ENCODE measurements at regions not wholly inside any gene's neighbourhood (a gene's known extent, or its start where the extent isn't known, plus 50 kb on each side); places are given as distances from the start of the nearest gene placed in this dataset.

DNA sequence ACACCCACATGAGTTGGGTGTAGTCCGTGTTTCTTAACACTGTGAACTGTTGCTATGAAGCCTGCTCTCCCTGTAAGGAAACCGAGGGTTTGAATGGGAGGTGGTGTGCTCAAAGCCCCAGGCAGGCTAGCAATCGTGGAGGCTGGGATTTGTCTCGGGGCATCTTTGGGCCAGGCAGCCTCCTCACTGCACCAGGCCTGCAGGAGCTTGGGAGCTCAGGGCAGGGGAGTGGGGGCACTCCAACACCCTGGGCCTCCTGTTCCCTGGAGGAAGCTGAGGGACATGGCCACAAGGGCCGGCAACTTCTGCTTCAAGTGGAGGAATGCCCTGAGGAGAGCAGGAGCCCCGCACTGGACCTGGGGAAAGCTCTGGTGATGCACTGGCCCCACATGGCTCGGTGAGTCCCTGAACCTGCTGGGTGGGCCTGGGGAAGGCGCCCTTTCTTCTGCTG lies 164.7 kb upstream of the B3GAT1 start:
- H3K36me3 Mint-ChIP-seq: no peaks in the 10 kb centered on the region
- H3K4me1 Mint-ChIP-seq (ENCODE audit: low read depth in 2 of 2): peaks cover 10 to 13% of the 10 kb centered on the region in 2 donors
- H3K27me3 Mint-ChIP-seq: peaks cover 0 to 16% of the 10 kb centered on the region in 2 donors
- DNase-seq (ENCODE audit: low spot score): no peak
- ATAC-seq: no peak
- no peak overlapping the region for H3K27ac Mint-ChIP-seq
- H3K4me3 Mint-ChIP-seq: no peak overlapping the region
- H3K9me3 Mint-ChIP-seq: no peaks in the 10 kb centered on the region

DNA sequence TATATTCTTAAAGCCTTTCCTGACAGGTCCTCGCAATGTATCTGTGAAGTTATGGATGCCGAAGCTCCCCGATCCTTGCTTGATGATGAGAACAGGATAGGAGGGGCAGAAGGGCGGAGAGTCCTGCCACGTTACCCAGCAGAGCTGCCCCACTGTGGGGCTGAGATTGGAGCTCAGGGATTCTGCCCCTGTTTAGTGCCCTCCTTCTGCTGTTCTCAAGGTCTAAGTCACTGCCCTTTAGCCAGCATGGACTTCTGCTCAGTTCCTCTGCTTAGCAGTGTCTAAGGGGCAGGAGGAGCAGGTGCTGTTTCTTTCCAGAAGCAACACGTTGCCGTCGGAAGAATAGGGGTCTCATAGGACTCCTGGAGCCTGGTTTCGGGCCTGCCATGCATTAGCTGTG lies 164.2 kb upstream of the B3GAT1 start:
- H3K9me3 Mint-ChIP-seq: no peaks in the 10 kb centered on the region
- no peaks in the 10 kb centered on the region for H3K36me3 Mint-ChIP-seq
- ATAC-seq: no peak
- H3K27me3 Mint-ChIP-seq: peaks cover 0 to 14% of the 10 kb centered on the region in 2 donors
- DNase-seq (ENCODE audit: low spot score): no peak
- H3K4me3 Mint-ChIP-seq: no peak overlapping the region
- H3K4me1 Mint-ChIP-seq (ENCODE audit: low read depth in 2 of 2): peaks cover 7 to 9% of the 10 kb centered on the region in 2 donors
- no peak overlapping the region for H3K27ac Mint-ChIP-seq

DNA sequence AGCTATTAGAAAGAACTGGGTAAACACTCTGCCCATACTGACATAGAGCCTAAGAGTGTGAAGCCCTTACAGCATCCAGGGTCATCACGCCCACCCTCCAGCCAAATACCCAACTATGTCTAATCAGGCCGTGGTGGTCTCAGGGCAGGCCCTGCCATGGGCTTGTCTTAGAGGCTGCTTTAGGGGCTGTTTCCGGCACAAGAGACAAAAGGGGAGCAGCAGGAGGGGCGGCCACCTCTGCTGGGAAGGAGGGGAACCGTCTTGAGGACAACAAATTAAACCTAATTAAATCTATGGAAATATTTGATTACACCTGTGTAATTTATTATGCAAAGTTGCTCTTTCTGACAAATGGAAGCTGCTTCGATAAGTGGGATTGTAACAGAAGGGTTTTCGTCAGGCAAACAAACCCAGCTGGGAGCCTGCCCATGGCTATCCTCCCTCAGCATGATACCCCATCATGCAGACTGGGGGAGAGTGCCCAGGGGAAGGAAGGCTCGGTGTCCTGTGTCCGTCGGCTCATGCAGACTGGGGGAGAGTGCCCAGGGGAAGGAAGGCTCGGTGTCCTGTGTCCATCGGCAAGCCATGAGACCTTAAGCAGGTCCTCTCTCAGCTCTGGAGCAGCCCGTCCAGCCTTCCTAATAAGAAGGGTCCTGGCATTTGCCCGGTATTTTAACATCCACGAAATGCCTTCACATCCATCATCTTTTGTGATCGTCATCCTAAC lies 163.6 kb upstream of the B3GAT1 start:
- Mint-ChIP-seq H3K36me3 (no peaks in the 10 kb centered on the region), H3K9me3 (no peaks in the 10 kb centered on the region), H3K27ac (no peak overlapping the region), H3K27me3 (peaks cover 0 to 13% of the 10 kb centered on the region in 2 donors), H3K4me1 (ENCODE audit: low read depth in 2 of 2) (peaks cover 3 to 5% of the 10 kb centered on the region in 2 donors), H3K4me3 (no peak overlapping the region)
- DNase-seq (ENCODE audit: low spot score): no peak
- no peak for ATAC-seq

DNA sequence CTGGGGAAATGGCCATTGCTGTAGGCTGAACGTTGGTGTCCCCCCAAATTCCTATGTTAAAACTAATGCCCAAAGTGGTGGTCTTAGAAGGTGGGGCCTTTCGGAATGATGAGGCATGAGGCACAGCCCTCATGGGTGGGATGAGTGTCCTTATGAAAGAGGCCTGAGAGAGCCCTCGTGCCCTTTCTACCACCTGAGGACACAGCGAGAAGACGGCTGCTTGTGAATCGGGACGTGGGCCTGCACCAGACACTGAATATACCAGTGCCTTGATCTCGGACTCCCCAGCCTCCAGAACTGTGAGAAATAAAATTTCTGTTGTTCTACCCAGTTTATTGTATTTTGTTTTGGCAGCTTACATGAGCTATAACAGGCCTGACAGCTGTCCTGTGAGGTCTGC lies 162.9 kb upstream of the B3GAT1 start:
- no peak for ATAC-seq
- no peaks in the 10 kb centered on the region for H3K9me3 Mint-ChIP-seq
- no peak overlapping the region for H3K27ac Mint-ChIP-seq
- H3K36me3 Mint-ChIP-seq: no peaks in the 10 kb centered on the region
- peaks cover 3 to 10% of the 10 kb centered on the region in 2 donors for H3K27me3 Mint-ChIP-seq
- DNase-seq (ENCODE audit: low spot score): no peak
- H3K4me1 Mint-ChIP-seq (ENCODE audit: low read depth in 2 of 2): peaks cover under 1 to 2% of the 10 kb centered on the region in 2 donors
- H3K4me3 Mint-ChIP-seq: no peak overlapping the region

DNA sequence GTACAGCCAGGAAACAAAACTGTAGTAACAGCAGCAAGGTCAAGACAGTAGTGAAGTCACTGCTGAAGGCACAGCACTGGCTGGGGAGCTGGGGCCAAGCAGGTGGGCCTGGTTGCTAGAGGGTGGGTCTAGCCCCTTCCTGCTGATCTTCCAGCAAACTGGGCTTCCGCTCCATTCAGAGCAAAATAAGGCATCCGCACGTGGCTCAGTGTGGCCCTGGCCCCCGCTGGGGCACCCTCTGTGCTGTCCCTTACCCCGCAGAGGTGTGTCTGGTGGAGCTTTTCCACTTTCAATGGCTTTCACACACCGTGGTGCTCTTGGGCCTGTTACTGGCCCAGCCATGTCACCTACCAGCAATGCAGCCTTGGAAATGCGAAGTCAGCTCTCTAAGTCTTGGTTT lies 162.4 kb upstream of the B3GAT1 start:
- Mint-ChIP-seq H3K27ac (no peak overlapping the region), H3K27me3 (peaks cover 8 to 9% of the 10 kb centered on the region in 2 donors)
- no peak for DNase-seq (ENCODE audit: low spot score)

DNA sequence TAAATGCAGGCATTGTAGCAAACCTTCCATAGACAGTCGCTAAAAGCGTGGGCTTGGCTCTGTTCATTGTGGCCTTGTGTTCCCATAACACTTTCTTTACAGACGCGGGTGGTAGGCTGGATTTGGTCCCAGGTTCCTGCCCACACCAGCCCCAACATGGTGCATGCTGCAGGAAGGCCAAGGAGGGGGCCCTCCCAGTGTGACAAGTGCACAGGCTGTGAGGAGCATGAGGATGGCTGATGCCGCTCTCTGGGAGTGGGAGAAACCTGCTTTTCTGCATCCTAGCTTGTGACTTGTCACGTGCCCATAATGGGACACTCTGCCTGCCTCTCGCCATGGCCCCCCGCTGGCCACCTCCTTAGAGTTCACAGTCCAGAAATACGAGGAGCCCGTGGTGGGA lies 161.8 kb upstream of the B3GAT1 start:
- Mint-ChIP-seq H3K27ac (no peak overlapping the region), H3K36me3 (no peaks in the 10 kb centered on the region), H3K27me3 (peaks cover 9 to 13% of the 10 kb centered on the region in 2 donors), H3K9me3 (no peaks in the 10 kb centered on the region), H3K4me3 (no peak overlapping the region), H3K4me1 (ENCODE audit: low read depth in 2 of 2) (no peaks in the 10 kb centered on the region)
- no peak for ATAC-seq
- no peak for DNase-seq (ENCODE audit: low spot score)

More for the DNA sequence above, 162.4 kb upstream of the B3GAT1 start:
- Mint-ChIP-seq H3K4me3 (no peak overlapping the region), H3K9me3 (no peaks in the 10 kb centered on the region), H3K36me3 (no peaks in the 10 kb centered on the region), H3K4me1 (ENCODE audit: low read depth in 2 of 2) (no peaks in the 10 kb centered on the region)
- ATAC-seq: no peak

DNA sequence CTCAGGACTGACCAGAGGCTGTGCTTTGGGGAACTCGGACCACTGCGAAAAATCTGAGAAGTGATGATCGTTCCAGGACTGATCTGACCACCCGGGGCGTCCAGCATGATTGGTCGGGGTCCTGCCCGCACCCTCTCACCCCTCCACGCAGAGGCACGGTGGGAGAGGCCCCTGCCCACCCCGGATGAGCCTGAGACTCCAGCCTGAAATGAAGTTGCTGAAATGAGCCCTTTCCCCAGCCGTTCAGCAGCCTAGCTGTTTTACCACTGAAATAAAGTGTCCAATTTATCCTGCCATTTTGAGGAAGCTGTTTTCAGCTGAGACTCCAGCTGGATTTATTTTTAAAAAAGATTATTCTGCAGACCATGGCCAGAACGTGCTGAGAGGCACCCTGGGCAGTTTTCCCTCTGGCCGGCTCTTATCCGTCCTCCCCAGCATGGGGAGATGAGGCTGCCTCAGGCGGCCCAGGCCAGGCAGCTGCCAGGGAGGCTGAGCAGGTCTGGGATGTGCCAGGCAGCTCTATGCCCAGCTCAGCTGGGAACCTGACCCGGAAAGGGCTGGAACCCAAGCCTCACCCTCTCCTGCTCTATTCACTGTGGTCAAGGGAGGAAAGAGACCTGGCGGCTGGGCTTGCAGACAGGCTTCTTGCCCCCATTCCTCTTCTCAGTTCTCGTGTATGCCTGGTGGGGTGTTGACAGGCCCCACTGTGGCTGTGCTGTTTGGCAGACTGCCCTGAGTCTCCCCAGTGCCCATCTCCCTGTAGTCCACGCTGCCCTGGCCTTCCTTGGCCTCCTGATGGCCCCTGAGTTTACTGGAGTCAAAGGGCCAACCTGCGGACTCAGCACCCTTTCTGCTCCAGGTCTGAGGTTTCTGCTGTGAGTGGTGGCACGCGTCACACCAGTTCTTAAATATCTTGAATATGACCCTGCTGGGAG lies 161.0 kb upstream of the B3GAT1 start:
- Mint-ChIP-seq H3K4me1 (ENCODE audit: low read depth in 2 of 2) (no peaks in the 10 kb centered on the region), H3K27me3 (peaks cover 10 to 20% of the 10 kb centered on the region in 2 donors), H3K4me3 (no peak overlapping the region), H3K36me3 (no peaks in the 10 kb centered on the region), H3K9me3 (no peaks in the 10 kb centered on the region), H3K27ac (no peak overlapping the region)
- DNase-seq (ENCODE audit: low spot score) (no peak), ATAC-seq (peak in 1 of 2 donors; percentile 29)

DNA sequence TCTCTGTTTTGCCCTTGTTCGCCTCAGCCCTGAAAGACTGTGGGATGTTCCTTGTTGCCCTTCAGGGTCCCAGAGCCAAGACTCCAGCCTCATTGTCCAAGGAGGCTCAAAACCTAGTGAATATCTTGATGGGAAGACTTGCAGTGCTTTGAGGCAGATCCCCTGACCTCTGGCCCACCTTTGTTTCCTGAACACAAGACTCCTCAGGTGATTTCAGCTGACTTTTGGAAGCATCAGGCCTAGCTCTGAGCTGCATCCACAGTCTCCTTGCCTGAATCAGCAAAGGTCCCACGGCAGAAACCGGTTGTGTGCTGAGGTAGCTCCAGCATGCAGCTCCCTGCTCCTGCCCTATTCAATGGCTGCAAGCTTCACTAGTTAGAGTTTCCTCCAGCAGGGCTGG lies 159.3 kb upstream of the B3GAT1 start:
- DNase-seq (ENCODE audit: low spot score): no peak
- H3K27me3 Mint-ChIP-seq: peaks cover 6 to 21% of the 10 kb centered on the region in 2 donors
- no peaks in the 10 kb centered on the region for H3K9me3 Mint-ChIP-seq
- no peaks in the 10 kb centered on the region for H3K4me1 Mint-ChIP-seq (ENCODE audit: low read depth in 2 of 2)
- H3K36me3 Mint-ChIP-seq: no peaks in the 10 kb centered on the region
- no peak for ATAC-seq
- H3K4me3 Mint-ChIP-seq: no peak overlapping the region
- no peak overlapping the region for H3K27ac Mint-ChIP-seq

DNA sequence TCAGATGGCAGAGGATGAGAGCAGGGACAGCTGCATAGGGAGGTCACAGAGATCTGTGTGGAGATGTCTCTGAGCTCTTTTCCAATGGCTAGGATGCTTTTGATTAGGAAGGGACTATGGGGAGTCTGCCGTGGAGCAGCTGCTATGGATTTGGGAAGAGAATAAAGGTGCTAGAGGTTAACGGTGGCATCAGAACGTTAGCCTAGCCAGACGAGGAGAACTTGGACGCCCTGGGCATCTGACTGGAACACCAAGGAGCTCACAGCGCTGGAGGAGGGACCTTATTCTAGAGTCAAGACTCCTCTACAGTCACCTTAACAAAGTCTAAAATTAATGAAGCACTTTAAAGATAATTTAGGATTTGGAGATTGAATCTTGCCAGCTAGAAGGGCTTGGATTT lies 157.2 kb upstream of the B3GAT1 start:
- H3K27ac Mint-ChIP-seq: no peak overlapping the region
- ATAC-seq: no peak
- H3K4me3 Mint-ChIP-seq: no peak overlapping the region
- H3K36me3 Mint-ChIP-seq: no peaks in the 10 kb centered on the region
- H3K27me3 Mint-ChIP-seq: peaks cover 6 to 21% of the 10 kb centered on the region in 2 donors
- H3K4me1 Mint-ChIP-seq (ENCODE audit: low read depth in 2 of 2): no peaks in the 10 kb centered on the region
- no peak for DNase-seq (ENCODE audit: low spot score)
- no peaks in the 10 kb centered on the region for H3K9me3 Mint-ChIP-seq

DNA sequence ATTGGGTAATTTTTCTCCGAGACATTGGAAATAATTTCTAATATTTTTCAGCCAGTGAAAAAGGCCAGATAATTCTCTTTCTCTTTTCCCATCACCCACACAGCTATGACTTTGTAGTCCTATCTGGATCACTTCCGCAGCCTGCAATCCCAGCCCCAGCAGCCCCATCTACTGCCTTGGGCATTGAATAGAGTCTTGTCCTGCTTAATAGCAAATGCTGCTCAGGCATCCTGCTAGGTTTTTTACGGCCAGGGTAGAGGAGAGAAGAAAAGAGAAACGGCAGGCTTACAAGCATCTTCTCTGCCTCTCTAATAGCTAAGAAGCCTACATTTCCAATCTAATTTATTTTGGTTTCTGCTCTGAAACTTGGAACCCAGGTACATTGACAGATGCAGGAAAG lies 154.3 kb upstream of the B3GAT1 start:
- H3K4me3 Mint-ChIP-seq: no peak overlapping the region
- DNase-seq (ENCODE audit: low spot score) (no peak), ATAC-seq (no peak)
- no peak overlapping the region for H3K27ac Mint-ChIP-seq
- H3K36me3 Mint-ChIP-seq: no peaks in the 10 kb centered on the region
- H3K27me3 Mint-ChIP-seq: peaks cover 6 to 21% of the 10 kb centered on the region in 2 donors
- H3K4me1 Mint-ChIP-seq (ENCODE audit: low read depth in 2 of 2): no peaks in the 10 kb centered on the region
- no peaks in the 10 kb centered on the region for H3K9me3 Mint-ChIP-seq

DNA sequence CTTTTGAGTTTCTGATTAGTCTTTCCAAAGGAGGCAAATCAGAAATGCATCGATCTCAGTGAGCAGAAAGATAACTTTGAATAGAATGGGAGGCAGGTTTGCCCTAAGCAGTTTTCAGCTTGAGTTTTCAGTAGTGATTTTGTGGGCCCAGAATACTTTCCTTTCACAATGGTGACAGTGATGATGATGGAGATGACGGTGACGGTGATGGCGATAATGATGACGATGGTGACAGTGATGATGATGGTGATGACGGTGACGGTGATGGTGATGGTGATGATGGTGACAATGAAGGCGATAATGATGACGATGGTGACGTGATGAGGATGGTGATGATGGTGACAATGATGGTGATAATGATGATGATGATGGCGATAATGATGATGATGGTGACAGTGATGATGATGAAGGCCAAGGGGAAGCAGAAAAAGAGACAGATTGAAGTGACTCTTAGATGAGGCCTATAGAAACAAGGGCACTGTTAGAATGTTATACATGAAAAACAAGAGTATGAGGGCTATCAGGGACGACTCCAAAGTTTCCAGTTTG lies 153.4 kb upstream of the B3GAT1 start:
- H3K4me1 Mint-ChIP-seq (ENCODE audit: low read depth in 2 of 2): no peaks in the 10 kb centered on the region
- no peak overlapping the region for H3K4me3 Mint-ChIP-seq
- no peaks in the 10 kb centered on the region for H3K9me3 Mint-ChIP-seq
- ATAC-seq (no peak), DNase-seq (ENCODE audit: low spot score) (no peak)
- H3K27ac Mint-ChIP-seq: no peak overlapping the region
- no peaks in the 10 kb centered on the region for H3K36me3 Mint-ChIP-seq
- H3K27me3 Mint-ChIP-seq: peaks cover 6 to 21% of the 10 kb centered on the region in 2 donors

DNA sequence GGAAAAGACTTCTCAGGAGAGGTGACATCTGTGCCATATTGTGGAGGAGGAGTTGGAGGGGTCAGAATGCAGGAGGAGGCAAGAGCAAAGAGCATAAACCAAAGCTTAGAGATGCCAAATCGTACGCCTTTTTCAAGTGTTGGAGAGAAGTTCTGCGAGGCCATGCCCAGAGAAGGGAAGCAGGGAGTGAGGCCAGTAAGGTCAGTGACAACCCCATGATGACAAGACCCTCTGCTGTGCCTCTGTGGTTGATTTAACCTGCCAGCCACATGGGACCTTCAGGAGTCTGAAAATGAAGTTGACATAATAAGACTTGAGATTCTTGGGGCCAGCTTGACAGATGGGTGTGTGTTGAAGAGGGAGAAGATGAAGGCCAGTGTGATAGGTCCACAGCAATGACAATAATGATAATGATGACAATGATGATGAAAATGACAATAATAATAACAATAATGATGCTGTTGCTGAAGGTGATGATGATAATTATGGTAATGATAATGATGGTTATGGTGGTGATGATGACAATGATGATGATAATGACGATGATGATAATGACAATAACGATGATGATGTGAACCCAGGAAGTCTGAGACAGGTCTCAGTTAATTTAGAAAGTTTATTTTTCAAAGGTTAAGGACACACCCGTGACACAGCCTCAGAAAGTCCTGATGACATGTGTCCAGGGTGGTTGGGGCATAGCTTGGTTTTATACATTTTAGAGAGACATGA lies 152.6 kb upstream of the B3GAT1 start:
- DNase-seq (ENCODE audit: low spot score) (no peak), ATAC-seq (no peak)
- H3K9me3 Mint-ChIP-seq: no peaks in the 10 kb centered on the region
- no peaks in the 10 kb centered on the region for H3K36me3 Mint-ChIP-seq
- no peak overlapping the region for H3K4me3 Mint-ChIP-seq
- H3K27ac Mint-ChIP-seq: no peak overlapping the region
- peaks cover 0 to 3% of the 10 kb centered on the region in 2 donors for H3K4me1 Mint-ChIP-seq (ENCODE audit: low read depth in 2 of 2)
- peaks cover 6 to 15% of the 10 kb centered on the region in 2 donors for H3K27me3 Mint-ChIP-seq

DNA sequence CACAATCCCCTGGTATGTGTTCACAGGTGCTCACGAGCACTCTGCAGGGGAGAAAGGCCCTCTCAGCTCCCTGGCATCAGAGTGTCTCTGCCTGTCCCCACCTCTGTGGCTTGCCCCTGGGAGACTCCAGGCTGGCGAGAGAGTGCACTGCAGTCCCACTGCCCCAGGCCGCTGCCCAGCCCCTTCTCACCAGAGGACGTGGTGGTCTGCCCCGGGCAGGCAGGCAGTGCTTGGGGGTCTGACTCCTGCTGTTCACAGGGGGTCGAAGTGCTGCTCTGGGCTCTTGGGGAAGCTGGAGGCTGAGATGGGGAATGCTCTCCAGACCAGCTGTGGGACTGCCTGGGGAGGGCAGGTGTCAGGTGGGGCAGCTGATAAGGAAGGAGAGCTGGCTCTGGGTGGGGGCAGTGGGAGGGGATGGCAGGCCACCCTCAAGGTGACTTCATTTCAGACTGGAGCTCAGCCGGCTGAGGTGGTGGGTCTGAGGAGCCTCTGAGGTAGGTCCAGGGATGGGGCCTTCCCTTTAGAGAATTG lies 151.0 kb upstream of the B3GAT1 start:
- Mint-ChIP-seq H3K9me3 (no peaks in the 10 kb centered on the region), H3K27me3 (peaks cover 3 to 9% of the 10 kb centered on the region in 2 donors), H3K4me1 (ENCODE audit: low read depth in 2 of 2) (peaks cover 0 to 3% of the 10 kb centered on the region in 2 donors), H3K27ac (no peak overlapping the region), H3K4me3 (no peak overlapping the region), H3K36me3 (no peaks in the 10 kb centered on the region)
- no peak for DNase-seq (ENCODE audit: low spot score)
- no peak for ATAC-seq

Measured in natural killer cell treated with Interleukin-12 subunit alpha and Interleukin-12 subunit beta and Interleukin-15 and Interleukin-18, amount 100 ng/mL, for 72 hours (primary cell).